ENCODE measurements at regions not wholly inside any gene's neighbourhood (a gene's known extent, or its start where the extent isn't known, plus 50 kb on each side); places are given as distances from the start of the nearest gene placed in this dataset.

GRCh38 chr9:90062982-90063381 is 458.2 kb downstream of the GADD45G start:
- Histone ChIP-seq H3K14ac (ENCODE audit: low read length) (no peak overlapping the region), H3K27me3 (ENCODE audit: control insufficient read depth in 3 of 3, insufficient read depth in 3 of 3, low read depth in 1 of 3, low read length in 3 of 3) (no peaks in the 10 kb centered on the region), H3K27ac (replicated peaks; ENCODE audit: low read length) (no peak overlapping the region), H3K9ac (ENCODE audit: low read depth, low read length, poor library complexity) (no peak overlapping the region), H4K91ac (ENCODE audit: low read depth, low read length, poor library complexity) (no peak overlapping the region), H3K18ac (ENCODE audit: low read length) (no peak overlapping the region), H3K9me3 (replicated peaks in 1 of 2; ENCODE audit: control insufficient read depth in 2 of 2, insufficient read depth in 1 of 2, low read depth in 1 of 2, low read length in 2 of 2) (no peaks in the 10 kb centered on the region), H3K4me2 (ENCODE audit: insufficient read depth, low read length, poor library complexity, severe bottlenecking) (no peak overlapping the region), H2BK120ac (ENCODE audit: low read depth, low read length) (no peak overlapping the region), H4K8ac (ENCODE audit: low read depth, low read length) (no peak overlapping the region), H3K4me3 (ENCODE audit: low read length in 2 of 2) (no peak overlapping the region), H2AK5ac (ENCODE audit: low read depth, low read length) (no peak overlapping the region), H2BK15ac (ENCODE audit: low read length) (no peak overlapping the region), H3K4me1 (ENCODE audit: control insufficient read depth in 2 of 2, insufficient read depth in 1 of 2, low read depth in 1 of 2, low read length in 2 of 2) (no peaks in the 10 kb centered on the region), H2BK5ac (ENCODE audit: low read length) (no peak overlapping the region), H3K36me3 (replicated peaks in 1 of 2; ENCODE audit: control insufficient read depth in 2 of 2, insufficient read depth in 2 of 2, low read length in 2 of 2) (no peaks in the 10 kb centered on the region), H2BK12ac (ENCODE audit: low read length) (no peak overlapping the region), H3K23ac (ENCODE audit: low read depth, low read length, poor library complexity) (no peak overlapping the region), H3K4ac (ENCODE audit: low read length) (no peak overlapping the region), H2AFZ (ENCODE audit: low read length) (no peak overlapping the region), H3K79me1 (ENCODE audit: low read depth, low read length) (no peaks in the 10 kb centered on the region)
- DNase-seq (ENCODE audit: low spot score), result no peak
- no CpG with 5 or more reads among the region's 1 CpG for WGBS, 2 donors (ENCODE audit: extremely low coverage in 2 of 2, insufficient read length in 2 of 2, insufficient replicate concordance in 1 of 2)

GRCh38 chr9:90064248-90064647 is 459.4 kb downstream of the GADD45G start:
- Histone ChIP-seq H3K14ac (ENCODE audit: low read length) (no peak overlapping the region), H2BK15ac (ENCODE audit: low read length) (no peak overlapping the region), H3K9me3 (replicated peaks in 1 of 2; ENCODE audit: control insufficient read depth in 2 of 2, insufficient read depth in 1 of 2, low read depth in 1 of 2, low read length in 2 of 2) (no peaks in the 10 kb centered on the region), H2AK5ac (ENCODE audit: low read depth, low read length) (no peak overlapping the region), H2BK120ac (ENCODE audit: low read depth, low read length) (no peak overlapping the region), H3K4me2 (ENCODE audit: insufficient read depth, low read length, poor library complexity, severe bottlenecking) (no peak overlapping the region), H3K4me3 (ENCODE audit: low read length in 2 of 2) (no peak overlapping the region), H2BK5ac (ENCODE audit: low read length) (no peak overlapping the region), H3K36me3 (replicated peaks in 1 of 2; ENCODE audit: control insufficient read depth in 2 of 2, insufficient read depth in 2 of 2, low read length in 2 of 2) (no peaks in the 10 kb centered on the region), H4K8ac (ENCODE audit: low read depth, low read length) (no peak overlapping the region), H3K9ac (ENCODE audit: low read depth, low read length, poor library complexity) (no peak overlapping the region), H3K4me1 (ENCODE audit: control insufficient read depth in 2 of 2, insufficient read depth in 1 of 2, low read depth in 1 of 2, low read length in 2 of 2) (no peaks in the 10 kb centered on the region), H2BK12ac (ENCODE audit: low read length) (no peak overlapping the region), H2AFZ (ENCODE audit: low read length) (no peak overlapping the region), H4K91ac (ENCODE audit: low read depth, low read length, poor library complexity) (no peak overlapping the region), H3K27me3 (ENCODE audit: control insufficient read depth in 3 of 3, insufficient read depth in 3 of 3, low read depth in 1 of 3, low read length in 3 of 3) (no peaks in the 10 kb centered on the region), H3K27ac (replicated peaks; ENCODE audit: low read length) (no peak overlapping the region), H3K23ac (ENCODE audit: low read depth, low read length, poor library complexity) (no peak overlapping the region), H3K79me1 (ENCODE audit: low read depth, low read length) (no peaks in the 10 kb centered on the region), H3K18ac (ENCODE audit: low read length) (no peak overlapping the region), H3K4ac (ENCODE audit: low read length) (no peak overlapping the region)
- DNase-seq (ENCODE audit: low spot score), result no peak
- WGBS, 2 donors (ENCODE audit: extremely low coverage in 2 of 2, insufficient read length in 2 of 2, insufficient replicate concordance in 1 of 2), result no CpG with 5 or more reads among the region's 2 CpGs

DNA sequence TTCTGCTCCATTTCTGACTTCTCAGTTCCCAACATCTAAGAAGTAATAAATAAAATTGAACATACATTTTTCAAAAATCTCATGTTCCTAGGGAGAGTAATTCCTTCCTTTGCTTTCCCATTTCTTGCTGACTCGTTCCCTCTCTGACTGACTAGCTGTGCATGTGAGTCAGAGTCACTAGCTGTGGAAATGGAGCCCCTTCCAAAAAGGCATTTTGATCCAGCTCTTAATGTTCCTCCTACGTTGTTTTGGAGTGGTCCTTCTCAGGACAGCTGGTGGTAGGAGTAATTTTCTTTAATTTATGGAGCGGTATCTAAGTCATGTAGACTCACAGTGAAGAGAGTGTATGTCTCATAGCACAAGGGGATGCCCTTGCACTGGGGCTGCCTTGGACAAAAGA is 460.2 kb downstream of the GADD45G start:
- Histone ChIP-seq H4K8ac (ENCODE audit: low read depth, low read length) (no peak overlapping the region), H3K79me1 (ENCODE audit: low read depth, low read length) (no peaks in the 10 kb centered on the region), H2AK5ac (ENCODE audit: low read depth, low read length) (no peak overlapping the region), H2BK12ac (ENCODE audit: low read length) (no peak overlapping the region), H3K14ac (ENCODE audit: low read length) (no peak overlapping the region), H2BK15ac (ENCODE audit: low read length) (no peak overlapping the region), H3K36me3 (replicated peaks in 1 of 2; ENCODE audit: control insufficient read depth in 2 of 2, insufficient read depth in 2 of 2, low read length in 2 of 2) (no peaks in the 10 kb centered on the region), H2AFZ (ENCODE audit: low read length) (no peak overlapping the region), H3K9ac (ENCODE audit: low read depth, low read length, poor library complexity) (no peak overlapping the region), H3K4me2 (ENCODE audit: insufficient read depth, low read length, poor library complexity, severe bottlenecking) (no peak overlapping the region), H3K18ac (ENCODE audit: low read length) (no peak overlapping the region), H3K4ac (ENCODE audit: low read length) (no peak overlapping the region), H3K4me3 (ENCODE audit: low read length in 2 of 2) (no peak overlapping the region), H2BK5ac (ENCODE audit: low read length) (no peak overlapping the region), H3K27ac (replicated peaks; ENCODE audit: low read length) (no peak overlapping the region), H4K91ac (ENCODE audit: low read depth, low read length, poor library complexity) (no peak overlapping the region), H3K23ac (ENCODE audit: low read depth, low read length, poor library complexity) (no peak overlapping the region), H3K4me1 (ENCODE audit: control insufficient read depth in 2 of 2, insufficient read depth in 1 of 2, low read depth in 1 of 2, low read length in 2 of 2) (no peaks in the 10 kb centered on the region), H3K27me3 (ENCODE audit: control insufficient read depth in 3 of 3, insufficient read depth in 3 of 3, low read depth in 1 of 3, low read length in 3 of 3) (no peaks in the 10 kb centered on the region), H2BK120ac (ENCODE audit: low read depth, low read length) (no peak overlapping the region), H3K9me3 (replicated peaks in 1 of 2; ENCODE audit: control insufficient read depth in 2 of 2, insufficient read depth in 1 of 2, low read depth in 1 of 2, low read length in 2 of 2) (no peaks in the 10 kb centered on the region)
- no CpG with 5 or more reads among the region's 3 CpGs for WGBS, 2 donors (ENCODE audit: extremely low coverage in 2 of 2, insufficient read length in 2 of 2, insufficient replicate concordance in 1 of 2)
- no peak for DNase-seq (ENCODE audit: low spot score)

- no peak for DNase-seq (ENCODE audit: low spot score)
- no peak overlapping the region for H2BK15ac ChIP-seq (ENCODE audit: low read length)
- H3K9ac ChIP-seq (ENCODE audit: low read depth, low read length, poor library complexity), result no peak overlapping the region
- H3K4me1 ChIP-seq (ENCODE audit: control insufficient read depth in 2 of 2, insufficient read depth in 1 of 2, low read depth in 1 of 2, low read length in 2 of 2), result no peaks in the 10 kb centered on the region
- no peak overlapping the region for H2BK12ac ChIP-seq (ENCODE audit: low read length)
- H3K4ac ChIP-seq (ENCODE audit: low read length), result no peak overlapping the region
- no peak overlapping the region for H3K23ac ChIP-seq (ENCODE audit: low read depth, low read length, poor library complexity)
- H2BK5ac ChIP-seq (ENCODE audit: low read length), result no peak overlapping the region
- H3K14ac ChIP-seq (ENCODE audit: low read length), result no peak overlapping the region
- no peak overlapping the region for H4K8ac ChIP-seq (ENCODE audit: low read depth, low read length)
- no peaks in the 10 kb centered on the region for H3K27me3 ChIP-seq (ENCODE audit: control insufficient read depth in 3 of 3, insufficient read depth in 3 of 3, low read depth in 1 of 3, low read length in 3 of 3)
- no peak overlapping the region for H3K4me2 ChIP-seq (ENCODE audit: insufficient read depth, low read length, poor library complexity, severe bottlenecking)
- no peak overlapping the region for H3K27ac ChIP-seq (replicated peaks; ENCODE audit: low read length)
- no peaks in the 10 kb centered on the region for H3K79me1 ChIP-seq (ENCODE audit: low read depth, low read length)
- no peak overlapping the region for H3K4me3 ChIP-seq (ENCODE audit: low read length in 2 of 2)
- H3K18ac ChIP-seq (ENCODE audit: low read length), result no peak overlapping the region
- H3K36me3 ChIP-seq (replicated peaks in 1 of 2; ENCODE audit: control insufficient read depth in 2 of 2, insufficient read depth in 2 of 2, low read length in 2 of 2), result no peaks in the 10 kb centered on the region
- no CpG with 5 or more reads among the region's 2 CpGs for WGBS, 2 donors (ENCODE audit: extremely low coverage in 2 of 2, insufficient read length in 2 of 2, insufficient replicate concordance in 1 of 2)
- no peak overlapping the region for H2BK120ac ChIP-seq (ENCODE audit: low read depth, low read length)
- H4K91ac ChIP-seq (ENCODE audit: low read depth, low read length, poor library complexity), result no peak overlapping the region
- no peak overlapping the region for H2AK5ac ChIP-seq (ENCODE audit: low read depth, low read length)
- H2AFZ ChIP-seq (ENCODE audit: low read length), result no peak overlapping the region
- no peaks in the 10 kb centered on the region for H3K9me3 ChIP-seq (replicated peaks in 1 of 2; ENCODE audit: control insufficient read depth in 2 of 2, insufficient read depth in 1 of 2, low read depth in 1 of 2, low read length in 2 of 2)
Observed at GRCh38 chr9:90065851-90066250, 461.0 kb downstream of the GADD45G start.

Measured in neuronal stem cell (in vitro differentiated cells).